ENCODE measurements at regions not wholly inside any gene's neighbourhood (a gene's known extent, or its start where the extent isn't known, plus 50 kb on each side); places are given as distances from the start of the nearest gene placed in this dataset.

DNA sequence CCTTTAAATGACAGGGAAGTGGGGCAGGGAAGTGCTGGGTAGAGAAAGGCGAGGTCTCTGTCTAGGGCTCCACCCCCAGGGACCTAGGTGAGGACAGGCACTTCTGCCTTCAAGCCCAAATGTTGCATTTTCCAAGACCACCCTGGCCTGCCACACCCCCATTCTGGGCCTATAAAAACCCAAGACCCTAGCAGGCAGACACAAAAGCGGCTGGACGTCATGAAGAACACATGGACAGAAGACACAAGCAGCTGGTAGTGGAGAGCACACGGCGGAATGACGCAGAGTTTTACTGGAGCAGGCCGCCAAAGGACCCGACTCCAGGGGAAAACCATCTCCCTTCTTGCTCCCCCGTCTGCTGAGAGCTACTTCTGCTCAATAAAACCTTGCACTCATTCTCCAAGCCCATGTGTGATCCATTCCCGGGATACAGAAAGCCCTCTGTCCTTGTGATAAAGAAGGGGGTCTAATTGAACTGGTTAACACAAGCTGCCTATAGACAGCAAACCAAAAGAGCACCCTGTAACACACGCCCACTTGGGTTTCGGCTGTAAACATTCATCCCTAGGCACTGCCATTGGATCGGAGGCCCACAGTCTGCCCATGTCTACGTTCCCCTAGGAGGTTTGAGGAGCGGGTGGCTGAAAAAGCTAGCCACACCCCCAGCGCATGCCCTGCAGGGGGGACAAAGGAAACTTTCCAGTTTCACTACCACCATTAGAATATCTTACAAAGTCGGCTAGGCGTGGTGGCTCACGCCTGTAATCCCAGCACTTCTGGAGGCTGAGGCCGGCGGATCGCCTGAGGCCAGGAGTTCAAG is 622.2 kb upstream of the SALL1 start:
- TF ChIP-seq, protein P1, sequence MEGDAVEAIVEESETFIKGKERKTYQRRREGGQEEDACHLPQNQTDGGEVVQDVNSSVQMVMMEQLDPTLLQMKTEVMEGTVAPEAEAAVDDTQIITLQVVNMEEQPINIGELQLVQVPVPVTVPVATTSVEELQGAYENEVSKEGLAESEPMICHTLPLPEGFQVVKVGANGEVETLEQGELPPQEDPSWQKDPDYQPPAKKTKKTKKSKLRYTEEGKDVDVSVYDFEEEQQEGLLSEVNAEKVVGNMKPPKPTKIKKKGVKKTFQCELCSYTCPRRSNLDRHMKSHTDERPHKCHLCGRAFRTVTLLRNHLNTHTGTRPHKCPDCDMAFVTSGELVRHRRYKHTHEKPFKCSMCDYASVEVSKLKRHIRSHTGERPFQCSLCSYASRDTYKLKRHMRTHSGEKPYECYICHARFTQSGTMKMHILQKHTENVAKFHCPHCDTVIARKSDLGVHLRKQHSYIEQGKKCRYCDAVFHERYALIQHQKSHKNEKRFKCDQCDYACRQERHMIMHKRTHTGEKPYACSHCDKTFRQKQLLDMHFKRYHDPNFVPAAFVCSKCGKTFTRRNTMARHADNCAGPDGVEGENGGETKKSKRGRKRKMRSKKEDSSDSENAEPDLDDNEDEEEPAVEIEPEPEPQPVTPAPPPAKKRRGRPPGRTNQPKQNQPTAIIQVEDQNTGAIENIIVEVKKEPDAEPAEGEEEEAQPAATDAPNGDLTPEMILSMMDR (IDR thresholded peaks at IDR 0.05; ENCODE audit: extremely low read depth in 1 of 2, insufficient read depth in 1 of 2, low read depth in 1 of 2, low read length in 2 of 2): no peak
- TF ChIP-seq POLR2A (IDR thresholded peaks at IDR 0.05; ENCODE audit: low read depth, low read length) (no peak), EZH2 (IDR thresholded peaks at IDR 0.05; ENCODE audit: borderline replicate concordance, low read depth, low read length, severe bottlenecking) (no peak), GATA2 (IDR thresholded peaks at IDR 0.05; ENCODE audit: insufficient read depth, insufficient read length, low read depth, low read length) (no peak), POLR2AphosphoS5 (IDR thresholded peaks at IDR 0.05; ENCODE audit: insufficient read depth, low read depth, low read length) (no peak), MYC (IDR thresholded peaks at IDR 0.05; ENCODE audit: low read depth, low read length) (no peak), FOS (IDR thresholded peaks at IDR 0.05; ENCODE audit: borderline replicate concordance, insufficient read depth, low read length) (no peak), JUN (IDR thresholded peaks at IDR 0.05; ENCODE audit: borderline replicate concordance, insufficient read depth, insufficient read length, low read depth) (no peak)
- TF ChIP-seq, protein P2, sequence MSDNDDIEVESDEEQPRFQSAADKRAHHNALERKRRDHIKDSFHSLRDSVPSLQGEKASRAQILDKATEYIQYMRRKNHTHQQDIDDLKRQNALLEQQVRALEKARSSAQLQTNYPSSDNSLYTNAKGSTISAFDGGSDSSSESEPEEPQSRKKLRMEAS (IDR thresholded peaks at IDR 0.05; ENCODE audit: insufficient read depth, insufficient read length): no peak

Measured in endothelial cell of umbilical vein (primary cell).